ENCODE measurements at regions not wholly inside any gene's neighbourhood (a gene's known extent, or its start where the extent isn't known, plus 50 kb on each side); places are given as distances from the start of the nearest gene placed in this dataset.
A peak's percentile ranks its signal among the peaks of the same experiment; 100 is the strongest.
"Not testable (repeated sequence)": the region's sequence is repeated elsewhere in the genome, so short reads cannot be mapped to it uniquely, and the experiment has no call there.

GRCh38 chr10:9036711-9037204 is 982.3 kb downstream of the GATA3 start:
- H3K27ac ChIP-seq (ENCODE audit: low read length): no peak overlapping the region
- H3K27me3 ChIP-seq (ENCODE audit: control insufficient read depth in 1 of 2, insufficient read depth in 2 of 2, low read length in 2 of 2): no peaks in the 10 kb centered on the region
- no peak overlapping the region for H3K9ac ChIP-seq (ENCODE audit: low read length in 2 of 2)
- no peaks in the 10 kb centered on the region for H3K4me1 ChIP-seq (ENCODE audit: control insufficient read depth, insufficient read depth, low read length)
- H3K9me3 ChIP-seq (ENCODE audit: control insufficient read depth in 2 of 2, low read length in 2 of 2): no peaks in the 10 kb centered on the region
- H3K36me3 ChIP-seq (ENCODE audit: control insufficient read depth in 2 of 2, insufficient read depth in 2 of 2, low read length in 2 of 2): no peaks in the 10 kb centered on the region
- H3K4me3 ChIP-seq (ENCODE audit: low read length in 2 of 2): no peak overlapping the region

GRCh38 chr10:9038146-9038714 is 983.7 kb downstream of the GATA3 start:
- Histone ChIP-seq H3K9me3 (ENCODE audit: control insufficient read depth in 2 of 2, low read length in 2 of 2) (no peaks in the 10 kb centered on the region), H3K27me3 (ENCODE audit: control insufficient read depth in 1 of 2, insufficient read depth in 2 of 2, low read length in 2 of 2) (no peaks in the 10 kb centered on the region), H3K36me3 (ENCODE audit: control insufficient read depth in 2 of 2, insufficient read depth in 2 of 2, low read length in 2 of 2) (no peaks in the 10 kb centered on the region), H3K9ac (ENCODE audit: low read length in 2 of 2) (no peak overlapping the region), H3K4me3 (ENCODE audit: low read length in 2 of 2) (no peak overlapping the region), H3K27ac (ENCODE audit: low read length) (no peak overlapping the region), H3K4me1 (ENCODE audit: control insufficient read depth, insufficient read depth, low read length) (no peaks in the 10 kb centered on the region)

- Histone ChIP-seq H3K27ac (ENCODE audit: low read length) (peak overlapping the region; percentile 26), H3K36me3 (ENCODE audit: control insufficient read depth in 2 of 2, insufficient read depth in 2 of 2, low read length in 2 of 2) (no peaks in the 10 kb centered on the region), H3K4me1 (ENCODE audit: control insufficient read depth, insufficient read depth, low read length) (peaks cover 2% of the 10 kb centered on the region), H3K9ac (ENCODE audit: low read length in 2 of 2) (no peak overlapping the region), H3K9me3 (ENCODE audit: control insufficient read depth in 2 of 2, low read length in 2 of 2) (peaks cover 0 to 11% of the 10 kb centered on the region in 2 donors), H3K27me3 (ENCODE audit: control insufficient read depth in 1 of 2, insufficient read depth in 2 of 2, low read length in 2 of 2) (no peaks in the 10 kb centered on the region), H3K4me3 (ENCODE audit: low read length in 2 of 2) (peak overlapping the region in 1 of 2 donors; percentile 9)
These were observed 989.0 kb downstream of the GATA3 start for GRCh38 chr10:9043466-9043865.

GRCh38 chr10:9045311-9045710 is 990.8 kb downstream of the GATA3 start:
- no peak overlapping the region for H3K27ac ChIP-seq (ENCODE audit: low read length)
- H3K27me3 ChIP-seq (ENCODE audit: control insufficient read depth in 1 of 2, insufficient read depth in 2 of 2, low read length in 2 of 2): no peaks in the 10 kb centered on the region
- peaks cover 4 to 11% of the 10 kb centered on the region in 2 donors for H3K9me3 ChIP-seq (ENCODE audit: control insufficient read depth in 2 of 2, low read length in 2 of 2)
- peaks cover 2% of the 10 kb centered on the region for H3K4me1 ChIP-seq (ENCODE audit: control insufficient read depth, insufficient read depth, low read length)
- no peaks in the 10 kb centered on the region for H3K36me3 ChIP-seq (ENCODE audit: control insufficient read depth in 2 of 2, insufficient read depth in 2 of 2, low read length in 2 of 2)
- no peak overlapping the region for H3K4me3 ChIP-seq (ENCODE audit: low read length in 2 of 2)
- H3K9ac ChIP-seq (ENCODE audit: low read length in 2 of 2): no peak overlapping the region

- no peak overlapping the region for H3K9ac ChIP-seq (ENCODE audit: low read length in 2 of 2)
- no peaks in the 10 kb centered on the region for H3K36me3 ChIP-seq (ENCODE audit: control insufficient read depth in 2 of 2, insufficient read depth in 2 of 2, low read length in 2 of 2)
- peaks cover 0 to 4% of the 10 kb centered on the region in 2 donors for H3K9me3 ChIP-seq (ENCODE audit: control insufficient read depth in 2 of 2, low read length in 2 of 2)
- H3K27me3 ChIP-seq (ENCODE audit: control insufficient read depth in 1 of 2, insufficient read depth in 2 of 2, low read length in 2 of 2): no peaks in the 10 kb centered on the region
- H3K27ac ChIP-seq (ENCODE audit: low read length): no peak overlapping the region
- no peaks in the 10 kb centered on the region for H3K4me1 ChIP-seq (ENCODE audit: control insufficient read depth, insufficient read depth, low read length)
- H3K4me3 ChIP-seq (ENCODE audit: low read length in 2 of 2): no peak overlapping the region
These were observed 997.0 kb downstream of the GATA3 start for GRCh38 chr10:9051328-9051974.

GRCh38 chr10:9052767-9053166 is 998.3 kb downstream of the GATA3 start:
- no peaks in the 10 kb centered on the region for H3K4me1 ChIP-seq (ENCODE audit: control insufficient read depth, insufficient read depth, low read length)
- H3K4me3 ChIP-seq (ENCODE audit: low read length in 2 of 2): no peak overlapping the region
- no peak overlapping the region for H3K27ac ChIP-seq (ENCODE audit: low read length)
- H3K9me3 ChIP-seq (ENCODE audit: control insufficient read depth in 2 of 2, low read length in 2 of 2): peaks cover 0 to 4% of the 10 kb centered on the region in 2 donors
- H3K36me3 ChIP-seq (ENCODE audit: control insufficient read depth in 2 of 2, insufficient read depth in 2 of 2, low read length in 2 of 2): no peaks in the 10 kb centered on the region
- no peak overlapping the region for H3K9ac ChIP-seq (ENCODE audit: low read length in 2 of 2)
- no peaks in the 10 kb centered on the region for H3K27me3 ChIP-seq (ENCODE audit: control insufficient read depth in 1 of 2, insufficient read depth in 2 of 2, low read length in 2 of 2)

GRCh38 chr10:9056521-9056920 is 1002.0 kb downstream of the GATA3 start:
- Histone ChIP-seq H3K27me3 (ENCODE audit: control insufficient read depth in 1 of 2, insufficient read depth in 2 of 2, low read length in 2 of 2) (no peaks in the 10 kb centered on the region), H3K36me3 (ENCODE audit: control insufficient read depth in 2 of 2, insufficient read depth in 2 of 2, low read length in 2 of 2) (no peaks in the 10 kb centered on the region), H3K27ac (ENCODE audit: low read length) (no peak overlapping the region), H3K9ac (ENCODE audit: low read length in 2 of 2) (no peak overlapping the region), H3K4me3 (ENCODE audit: low read length in 2 of 2) (no peak overlapping the region), H3K4me1 (ENCODE audit: control insufficient read depth, insufficient read depth, low read length) (no peaks in the 10 kb centered on the region), H3K9me3 (ENCODE audit: control insufficient read depth in 2 of 2, low read length in 2 of 2) (peaks cover 0 to 2% of the 10 kb centered on the region in 2 donors)

- H3K36me3 ChIP-seq (ENCODE audit: control insufficient read depth in 2 of 2, insufficient read depth in 2 of 2, low read length in 2 of 2); H3K9me3 ChIP-seq (ENCODE audit: control insufficient read depth in 2 of 2, low read length in 2 of 2); H3K4me3 ChIP-seq (ENCODE audit: low read length in 2 of 2); H3K27me3 ChIP-seq (ENCODE audit: control insufficient read depth in 1 of 2, insufficient read depth in 2 of 2, low read length in 2 of 2); H3K9ac ChIP-seq (ENCODE audit: low read length in 2 of 2); H3K27ac ChIP-seq (ENCODE audit: low read length); H3K4me1 ChIP-seq (ENCODE audit: control insufficient read depth, insufficient read depth, low read length): not testable (repeated sequence)
These were observed 1002.8 kb downstream of the GATA3 start for GRCh38 chr10:9057293-9057692.

- Histone ChIP-seq H3K27me3 (ENCODE audit: control insufficient read depth in 1 of 2, insufficient read depth in 2 of 2, low read length in 2 of 2) (no peaks in the 10 kb centered on the region), H3K4me1 (ENCODE audit: control insufficient read depth, insufficient read depth, low read length) (no peaks in the 10 kb centered on the region), H3K9me3 (ENCODE audit: control insufficient read depth in 2 of 2, low read length in 2 of 2) (peaks cover 0 to 2% of the 10 kb centered on the region in 2 donors), H3K4me3 (ENCODE audit: low read length in 2 of 2) (no peak overlapping the region), H3K36me3 (ENCODE audit: control insufficient read depth in 2 of 2, insufficient read depth in 2 of 2, low read length in 2 of 2) (no peaks in the 10 kb centered on the region), H3K27ac (ENCODE audit: low read length) (no peak overlapping the region), H3K9ac (ENCODE audit: low read length in 2 of 2) (no peak overlapping the region)
These were observed 1005.8 kb downstream of the GATA3 start for GRCh38 chr10:9060314-9060713.

- H3K27ac ChIP-seq (ENCODE audit: low read length): no peak overlapping the region
- no peak overlapping the region for H3K9ac ChIP-seq (ENCODE audit: low read length in 2 of 2)
- no peaks in the 10 kb centered on the region for H3K27me3 ChIP-seq (ENCODE audit: control insufficient read depth in 1 of 2, insufficient read depth in 2 of 2, low read length in 2 of 2)
- no peaks in the 10 kb centered on the region for H3K4me1 ChIP-seq (ENCODE audit: control insufficient read depth, insufficient read depth, low read length)
- H3K36me3 ChIP-seq (ENCODE audit: control insufficient read depth in 2 of 2, insufficient read depth in 2 of 2, low read length in 2 of 2): no peaks in the 10 kb centered on the region
- peaks cover 0 to 2% of the 10 kb centered on the region in 2 donors for H3K9me3 ChIP-seq (ENCODE audit: control insufficient read depth in 2 of 2, low read length in 2 of 2)
- peak overlapping the region in 1 of 2 donors; percentile 30 for H3K4me3 ChIP-seq (ENCODE audit: low read length in 2 of 2)
These were observed 1007.4 kb downstream of the GATA3 start for GRCh38 chr10:9061871-9062270.

GRCh38 chr10:9066152-9066551 is 1011.7 kb downstream of the GATA3 start:
- no peaks in the 10 kb centered on the region for H3K27me3 ChIP-seq (ENCODE audit: control insufficient read depth in 1 of 2, insufficient read depth in 2 of 2, low read length in 2 of 2)

More at GRCh38 chr10:9066152-9066551, 1011.7 kb downstream of the GATA3 start:
- Histone ChIP-seq H3K36me3 (ENCODE audit: control insufficient read depth in 2 of 2, insufficient read depth in 2 of 2, low read length in 2 of 2) (no peaks in the 10 kb centered on the region), H3K9me3 (ENCODE audit: control insufficient read depth in 2 of 2, low read length in 2 of 2) (no peaks in the 10 kb centered on the region), H3K9ac (ENCODE audit: low read length in 2 of 2) (no peak overlapping the region), H3K4me1 (ENCODE audit: control insufficient read depth, insufficient read depth, low read length) (no peaks in the 10 kb centered on the region), H3K4me3 (ENCODE audit: low read length in 2 of 2) (no peak overlapping the region), H3K27ac (ENCODE audit: low read length) (no peak overlapping the region)
